HCT116 (cell line): ENCODE measurements at regions not wholly inside any gene's neighbourhood (a gene's known extent, or its start where the extent isn't known, plus 50 kb on each side); places are given as distances from the start of the nearest gene placed in this dataset.

Experiments
- ATAC-seq: fragments of 200-7000 bp; cut with Tn5 transposase; 2 replicates; pipeline ENCODE4 v1.9.1; 2020; ENCODE audit warnings: mild to moderate bottlenecking, moderate library complexity
- BruUV-seq: library from RNA; stranded (reverse); fragments of 400-500 nt; replicated peaks from 2 replicates; lab custom pipeline; 2021; lab: Mats Ljungman, UMichigan
- CTCF ChIA-PET: fragments of 300-600 bp; sonication (Branson Sonifier 250); formaldehyde crosslinking; loops from one replicate; lab custom pipeline; 2021; ENCODE audit warnings: antibody characterized with exemption; lab: Charles Lee
- POLR2A ChIA-PET: fragments of 300-600, 350-600 bp; sonication (Branson Sonifier 250); formaldehyde crosslinking; loops from one replicate; lab custom pipeline; 2021; ENCODE audit warnings: antibody characterized with exemption; lab: Charles Lee
- RAD21 ChIA-PET, 2 experiments: fragments of 300-600 bp; sonication (Branson Sonifier 250); formaldehyde crosslinking; loops; one replicate each; lab custom pipeline; 2023; ENCODE audit warnings: low total read pairs in 2 of 2; ENCODE audit not compliant: uncharacterized antibody in 2 of 2, unreplicated experiment in 2 of 2, low non-redundant PET in 1 of 2; lab: Charles Lee
- DNase-seq: peaks from one replicate; pipeline ENCODE4 v3.0.0-alpha.2; 2010; ENCODE audit warnings: low read depth, low spot score
- H2AFZ ChIP-seq: fragments of 200-600 bp; shearing (Covaris generic), sonication (generic); 2 replicates; pipeline ENCODE4 v1.6.1; 2017; ENCODE audit warnings: low read depth, mixed run types, mixed read lengths, antibody characterized with exemption, low read length; ENCODE audit not compliant: poor library complexity, severe bottlenecking
- H3K27ac ChIP-seq: 2 replicates; pipeline ENCODE4 v1.5.1; 2012; ENCODE audit warnings: low read depth, low read length
- H3K27me3 ChIP-seq: fragments of 200-600 bp; sonication (generic); 2 replicates; pipeline ENCODE4 v1.6.1; 2016; ENCODE audit warnings: mixed run types, low read length, mixed read lengths; ENCODE audit not compliant: insufficient read depth
- H3K36me3 ChIP-seq, 2 experiments: fragments of 200-500 bp in 1 of 2; fragments of 200-600 bp in 1 of 2; sonication (Bioruptor generic) in 1 of 2; sonication (generic) in 1 of 2; 2 replicates each; pipeline versions ENCODE4 v1.5.1 to v1.6.1; 2014 to 2016; ENCODE audit warnings: low read length in 2 of 2, inconsistent platforms in 1 of 2, mixed read lengths in 1 of 2, mixed run types in 1 of 2; ENCODE audit not compliant: insufficient read depth in 2 of 2, control insufficient read depth in 1 of 2
- H3K4me1 ChIP-seq, 2 experiments: fragments of 200-600 bp in 1 of 2; sonication (generic) in 1 of 2; 2 replicates each; pipeline versions ENCODE4 v1.5.1 to v1.6.1; 2012 to 2017; ENCODE audit warnings: low read length in 2 of 2, inconsistent platforms in 1 of 2, mild to moderate bottlenecking in 1 of 2, mixed read lengths in 1 of 2, mixed run types in 1 of 2, moderate library complexity in 1 of 2; ENCODE audit not compliant: insufficient read depth in 2 of 2, control insufficient read depth in 1 of 2
- H3K4me2 ChIP-seq: fragments of 200-600 bp; sonication (generic); 2 replicates; pipeline ENCODE4 v1.6.1; 2017; ENCODE audit warnings: mixed run types, low read length, mixed read lengths
- H3K4me3 ChIP-seq, 2 experiments: fragments of 200-600 bp in 1 of 2; sonication (generic) in 1 of 2; replicated peaks in 1 of 2; 2 replicates each; pipeline ENCODE4 v1.5.1; 2011 to 2016; ENCODE audit warnings: low read length in 2 of 2, control low read depth in 1 of 2, low read depth in 1 of 2, mild to moderate bottlenecking in 1 of 2, mixed read lengths in 1 of 2, mixed run types in 1 of 2
- H3K79me2 ChIP-seq: fragments of 200-600 bp; sonication (generic); 2 replicates; pipeline ENCODE4 v1.6.1; 2017; ENCODE audit warnings: mild to moderate bottlenecking, mixed run types, low read length, moderate library complexity, mixed read lengths; ENCODE audit not compliant: insufficient read depth
- H3K9ac ChIP-seq: fragments of 200-600 bp; sonication (generic); 2 replicates; pipeline ENCODE4 v1.6.1; 2016; ENCODE audit warnings: low read length, mixed read lengths
- H3K9me2 ChIP-seq: fragments of 200-600 bp; sonication (generic), shearing (Covaris generic); 2 replicates; pipeline ENCODE4 v1.6.1; 2017; ENCODE audit warnings: mixed run types, mild to moderate bottlenecking, moderate library complexity; ENCODE audit not compliant: insufficient read depth
- H3K9me3 ChIP-seq, 2 experiments: fragments of 200-500 bp in 1 of 2; fragments of 200-600 bp in 1 of 2; sonication (Bioruptor generic) in 1 of 2; sonication (generic) in 1 of 2; 2 replicates each; pipeline ENCODE4 v1.6.1; 2014 to 2017; ENCODE audit warnings: low read length in 2 of 2, mixed read lengths in 2 of 2, inconsistent platforms in 1 of 2, low read depth in 1 of 2, mild to moderate bottlenecking in 1 of 2, mixed run types in 1 of 2, moderate library complexity in 1 of 2; ENCODE audit not compliant: control insufficient read depth in 1 of 2, insufficient read depth in 1 of 2
- H4K20me1 ChIP-seq: fragments of 200-600 bp; sonication (generic), shearing (Covaris generic); 2 replicates; pipeline ENCODE4 v1.6.1; 2017; ENCODE audit warnings: mixed run types, mild to moderate bottlenecking, moderate library complexity; ENCODE audit not compliant: insufficient read depth
- CEBPB ChIP-seq: IDR thresholded peaks from 2 replicates; pipeline ENCODE4 v1.6.1; 2012; ENCODE audit warnings: low read depth
- ELF1 ChIP-seq: IDR thresholded peaks from 2 replicates; pipeline ENCODE4 v1.6.1; 2012; ENCODE audit warnings: low read depth, borderline replicate concordance
- FOSL1 ChIP-seq: IDR thresholded peaks from 2 replicates; pipeline ENCODE4 v1.6.1; 2012; ENCODE audit warnings: low read depth
- RAD21 ChIP-seq: IDR thresholded peaks from 2 replicates; pipeline ENCODE4 v1.6.1; 2012; ENCODE audit warnings: low read depth, mild to moderate bottlenecking
- SIN3A ChIP-seq: IDR thresholded peaks from 2 replicates; pipeline ENCODE4 v1.6.1; 2012; ENCODE audit warnings: low read depth
- TCF7L2 ChIP-seq: IDR thresholded peaks from 2 replicates; pipeline ENCODE4 v1.7.0; 2011; ENCODE audit warnings: borderline replicate concordance, inconsistent platforms; ENCODE audit not compliant: insufficient read depth, insufficient read length; ENCODE audit errors: extremely low read depth
- YY1 ChIP-seq: IDR thresholded peaks from 2 replicates; pipeline ENCODE4 v1.6.1; 2011; ENCODE audit warnings: low read length, low read depth, moderate library complexity, mild to moderate bottlenecking; ENCODE audit not compliant: insufficient replicate concordance; ENCODE audit errors: extremely low read depth
- ZNF274 ChIP-seq: fragments of 200-500 bp; sonication (Bioruptor generic); IDR thresholded peaks from 2 replicates; pipeline ENCODE4 v1.6.1; 2014; ENCODE audit warnings: mild to moderate bottlenecking, low read depth, low read length, inconsistent platforms
- intact Hi-C: fragments of 100-400 bp; cut with micrococcal nuclease; formaldehyde crosslinking; loops from 2 replicates; pipeline ENCODE4 v1.10.0; 2022
- TF ChIP-seq, protein P1 (sequence below): IDR thresholded peaks from 2 replicates; pipeline ENCODE4 v1.6.1; 2011; ENCODE audit warnings: mild to moderate bottlenecking, low read length, moderate library complexity; ENCODE audit not compliant: insufficient replicate concordance; ENCODE audit errors: extremely low read depth
- TF ChIP-seq, protein P2 (sequence below), 3 experiments: fragments of 200-600 bp in 1 of 3; sonication (generic) in 1 of 3; IDR thresholded peaks in 2 of 3; conservative IDR thresholded peaks in 1 of 3; 2 replicates each; pipeline ENCODE4 v1.5.1; 2012 to 2017; ENCODE audit warnings: low read depth in 2 of 3, low read length in 2 of 3, antibody characterized with exemption in 1 of 3, borderline replicate concordance in 1 of 3, control low read depth in 1 of 3, mild to moderate bottlenecking in 1 of 3, mixed read lengths in 1 of 3, mixed run types in 1 of 3, moderate library complexity in 1 of 3; ENCODE audit not compliant: insufficient read depth in 1 of 3

DNA sequence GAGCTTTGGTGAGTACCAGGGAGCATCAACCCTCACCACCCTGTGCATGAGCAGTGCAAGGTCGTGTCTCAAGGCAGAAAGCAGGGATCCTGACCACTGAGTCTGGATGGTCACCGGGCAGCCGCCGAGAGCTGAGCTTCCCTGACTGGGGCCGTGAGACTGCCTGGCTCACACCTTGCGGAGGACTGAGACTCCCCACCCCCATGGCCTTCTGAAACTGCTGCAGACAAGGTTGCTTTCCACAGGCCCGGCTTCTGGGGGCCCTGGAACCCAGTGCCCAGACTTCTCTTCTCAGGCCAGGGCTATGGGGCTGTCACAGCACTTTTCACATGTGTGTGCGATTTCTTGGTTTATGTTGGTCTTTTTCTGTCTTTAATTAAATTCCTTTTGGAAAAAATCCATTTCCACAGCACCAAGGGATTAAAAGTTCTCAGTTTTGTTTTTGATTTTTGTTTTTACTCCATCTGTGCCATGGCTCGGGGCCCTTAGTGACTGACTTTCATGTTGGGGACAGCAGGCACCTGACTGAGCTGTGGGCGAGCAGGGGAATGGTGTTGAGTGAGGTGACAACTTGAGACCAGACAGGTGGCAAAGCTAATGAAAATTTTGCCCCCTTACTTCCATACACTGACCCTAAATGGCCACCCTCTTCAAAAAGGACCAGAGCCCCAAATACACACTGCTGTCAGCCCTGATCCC is 297.9 kb downstream of the CYP26B1 start:
- Histone ChIP-seq H3K27ac (no peak overlapping the region), H3K4me2 (no peak overlapping the region), H3K9me2 (no peaks in the 10 kb centered on the region), H3K27me3 (no peaks in the 10 kb centered on the region), H3K4me1 (no peaks in the 10 kb centered on the region), H3K9ac (no peak overlapping the region), H3K9me3 (no peaks in the 10 kb centered on the region), H3K36me3 (no peaks in the 10 kb centered on the region), H3K4me3 (no peak overlapping the region), H3K79me2 (no peaks in the 10 kb centered on the region), H2AFZ (no peak overlapping the region), H4K20me1 (no peaks in the 10 kb centered on the region)
- no TSS peak for BruUV-seq
- ChIA-PET CTCF (no interaction called here), RAD21 (no interaction called here), POLR2A (no interaction called here)
- ATAC-seq (no peak), DNase-seq (no peak)
- intact Hi-C loops = no loop called here
- TF ChIP-seq, protein P1, sequence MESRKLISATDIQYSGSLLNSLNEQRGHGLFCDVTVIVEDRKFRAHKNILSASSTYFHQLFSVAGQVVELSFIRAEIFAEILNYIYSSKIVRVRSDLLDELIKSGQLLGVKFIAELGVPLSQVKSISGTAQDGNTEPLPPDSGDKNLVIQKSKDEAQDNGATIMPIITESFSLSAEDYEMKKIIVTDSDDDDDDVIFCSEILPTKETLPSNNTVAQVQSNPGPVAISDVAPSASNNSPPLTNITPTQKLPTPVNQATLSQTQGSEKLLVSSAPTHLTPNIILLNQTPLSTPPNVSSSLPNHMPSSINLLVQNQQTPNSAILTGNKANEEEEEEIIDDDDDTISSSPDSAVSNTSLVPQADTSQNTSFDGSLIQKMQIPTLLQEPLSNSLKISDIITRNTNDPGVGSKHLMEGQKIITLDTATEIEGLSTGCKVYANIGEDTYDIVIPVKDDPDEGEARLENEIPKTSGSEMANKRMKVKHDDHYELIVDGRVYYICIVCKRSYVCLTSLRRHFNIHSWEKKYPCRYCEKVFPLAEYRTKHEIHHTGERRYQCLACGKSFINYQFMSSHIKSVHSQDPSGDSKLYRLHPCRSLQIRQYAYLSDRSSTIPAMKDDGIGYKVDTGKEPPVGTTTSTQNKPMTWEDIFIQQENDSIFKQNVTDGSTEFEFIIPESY = no peak
- TF ChIP-seq ZNF274 = no peak
- no peak for TF ChIP-seq TCF7L2
- TF ChIP-seq YY1 = no peak
- TF ChIP-seq SIN3A = no peak
- TF ChIP-seq RAD21 = no peak
- TF ChIP-seq, protein P2, sequence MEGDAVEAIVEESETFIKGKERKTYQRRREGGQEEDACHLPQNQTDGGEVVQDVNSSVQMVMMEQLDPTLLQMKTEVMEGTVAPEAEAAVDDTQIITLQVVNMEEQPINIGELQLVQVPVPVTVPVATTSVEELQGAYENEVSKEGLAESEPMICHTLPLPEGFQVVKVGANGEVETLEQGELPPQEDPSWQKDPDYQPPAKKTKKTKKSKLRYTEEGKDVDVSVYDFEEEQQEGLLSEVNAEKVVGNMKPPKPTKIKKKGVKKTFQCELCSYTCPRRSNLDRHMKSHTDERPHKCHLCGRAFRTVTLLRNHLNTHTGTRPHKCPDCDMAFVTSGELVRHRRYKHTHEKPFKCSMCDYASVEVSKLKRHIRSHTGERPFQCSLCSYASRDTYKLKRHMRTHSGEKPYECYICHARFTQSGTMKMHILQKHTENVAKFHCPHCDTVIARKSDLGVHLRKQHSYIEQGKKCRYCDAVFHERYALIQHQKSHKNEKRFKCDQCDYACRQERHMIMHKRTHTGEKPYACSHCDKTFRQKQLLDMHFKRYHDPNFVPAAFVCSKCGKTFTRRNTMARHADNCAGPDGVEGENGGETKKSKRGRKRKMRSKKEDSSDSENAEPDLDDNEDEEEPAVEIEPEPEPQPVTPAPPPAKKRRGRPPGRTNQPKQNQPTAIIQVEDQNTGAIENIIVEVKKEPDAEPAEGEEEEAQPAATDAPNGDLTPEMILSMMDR (IDR thresholded peaks at IDR 0.05 in 2 of 3, conservative IDR thresholded peaks at IDR 0.05 in 1 of 3; ENCODE audit: borderline replicate concordance in 1 of 3, insufficient read depth in 1 of 3, low read depth in 2 of 3, low read length in 2 of 3) = no peak
- TF ChIP-seq ELF1 = no peak
- no peak for TF ChIP-seq FOSL1
- no peak for TF ChIP-seq CEBPB
